Stimulated activated CD8-positive, alpha-beta memory T cell treated with anti-CD3 and anti-CD28 coated beads, Interleukin-7, amount 100 ng/mL, for 48 hours (primary cell): ENCODE measurements at regions not wholly inside any gene's neighbourhood (a gene's known extent, or its start where the extent isn't known, plus 50 kb on each side); places are given as distances from the start of the nearest gene placed in this dataset.
"Not testable (repeated sequence)": the region's sequence is repeated elsewhere in the genome, so short reads cannot be mapped to it uniquely, and the experiment has no call there.

Experiments used
- DNase-seq, 2 donors: peaks; one replicate each; pipeline ENCODE4 v3.0.0-alpha.2; 2020; ENCODE audit warnings: low read depth in 1 of 2; ENCODE audit errors: extremely low read depth in 1 of 2

GRCh38 chr6:90375681-90376439 is 79.2 kb upstream of the BACH2 start:
- no peak for DNase-seq

DNA sequence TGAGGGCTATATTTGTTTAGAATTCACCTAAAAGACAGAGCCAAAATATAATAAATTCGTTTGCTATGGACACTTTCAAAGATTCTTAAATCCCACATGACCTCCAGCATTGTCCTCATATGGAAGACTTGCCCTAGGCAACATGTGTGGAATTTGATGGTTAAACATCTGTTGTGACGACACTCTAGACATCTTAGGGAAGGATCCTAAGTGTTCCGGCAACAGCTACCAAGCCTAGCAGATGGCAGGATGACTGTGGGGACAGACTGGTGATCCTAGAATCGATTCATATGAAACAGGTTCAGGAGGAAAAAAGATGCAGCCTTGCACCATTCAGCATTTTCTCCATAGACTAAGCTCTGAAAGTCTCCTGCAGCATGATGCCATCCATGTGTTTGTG is 77.6 kb upstream of the BACH2 start:
- DNase-seq = no peak

- no peak for DNase-seq
These were observed 76.2 kb upstream of the BACH2 start for GRCh38 chr6:90372885-90373284.

DNA sequence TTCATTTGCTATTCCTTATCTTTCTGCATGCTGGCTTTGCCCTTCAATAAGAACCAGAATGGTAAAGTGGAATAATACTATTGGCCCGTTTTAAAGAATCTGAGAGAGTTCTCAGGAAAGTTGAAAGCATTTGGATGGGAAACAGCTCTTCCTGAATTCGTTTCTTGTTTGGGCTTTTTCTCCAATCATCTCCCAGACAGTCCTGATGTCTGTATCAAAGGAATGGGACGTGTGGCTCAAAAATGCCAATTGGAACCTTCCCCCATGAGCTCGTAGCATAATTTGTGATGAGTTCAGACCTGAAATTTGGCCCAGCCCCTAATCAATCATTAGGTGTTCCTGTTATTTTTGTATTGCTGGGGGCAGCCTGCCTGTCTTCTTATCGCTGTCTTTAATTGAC is 75.8 kb upstream of the BACH2 start:
- no peak for DNase-seq

GRCh38 chr6:90370493-90370959 is 73.9 kb upstream of the BACH2 start:
- DNase-seq = no peak

GRCh38 chr6:90369651-90370050 is 73.0 kb upstream of the BACH2 start:
- no peak for DNase-seq

- DNase-seq = no peak
These were observed 72.4 kb upstream of the BACH2 start for GRCh38 chr6:90369024-90369519.

- DNase-seq = no peak
These were observed 72.0 kb upstream of the BACH2 start for GRCh38 chr6:90368601-90369000.

- DNase-seq = no peak
These were observed 71.4 kb upstream of the BACH2 start for GRCh38 chr6:90368001-90368400.

DNA sequence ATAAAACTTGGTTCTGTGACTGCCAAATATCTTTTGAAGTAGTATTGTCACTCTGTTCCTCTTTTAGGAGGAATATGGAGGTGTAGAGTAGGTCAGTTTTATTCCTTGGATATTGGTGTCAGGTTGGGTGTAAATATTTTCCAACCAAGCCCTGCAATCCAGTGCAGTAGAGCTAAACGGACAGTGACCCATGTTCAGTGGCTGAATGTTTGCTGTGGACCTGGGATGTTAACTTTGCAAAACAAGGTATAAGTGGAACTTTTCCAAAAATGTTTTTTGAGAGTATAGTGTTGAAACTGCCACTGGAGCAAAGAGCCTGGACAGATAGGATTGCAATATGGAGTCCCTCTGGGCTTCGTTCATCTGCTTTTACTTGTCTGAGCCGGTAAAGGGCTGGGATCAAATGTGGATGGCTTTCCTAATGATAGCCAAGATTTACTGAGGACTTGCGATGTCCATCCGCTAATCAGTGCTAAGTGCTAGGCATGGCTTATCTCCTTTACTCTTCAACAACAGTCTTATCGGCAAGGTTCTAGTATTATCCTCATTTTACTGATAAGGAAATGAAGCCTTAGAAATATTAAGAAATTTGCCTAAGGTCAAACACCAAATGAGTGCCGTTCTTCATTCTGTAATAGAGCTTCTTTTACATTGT is 69.0 kb upstream of the BACH2 start:
- no peak for DNase-seq

- no peak for DNase-seq
These were observed 68.4 kb upstream of the BACH2 start for GRCh38 chr6:90365002-90365401.

- DNase-seq = no peak
These were observed 67.6 kb upstream of the BACH2 start for GRCh38 chr6:90364286-90364685.

GRCh38 chr6:90362318-90362717 is 65.7 kb upstream of the BACH2 start:
- DNase-seq = no peak

GRCh38 chr6:90361174-90361573 is 64.5 kb upstream of the BACH2 start:
- no peak for DNase-seq

GRCh38 chr6:90358036-90358770 is 61.6 kb upstream of the BACH2 start:
- not testable (repeated sequence) for DNase-seq

GRCh38 chr6:90356012-90356421 is 59.4 kb upstream of the BACH2 start:
- no peak for DNase-seq

GRCh38 chr6:90354961-90355360 is 58.3 kb upstream of the BACH2 start:
- DNase-seq = no peak

GRCh38 chr6:90351696-90352095 is 55.1 kb upstream of the BACH2 start:
- no peak for DNase-seq

DNA sequence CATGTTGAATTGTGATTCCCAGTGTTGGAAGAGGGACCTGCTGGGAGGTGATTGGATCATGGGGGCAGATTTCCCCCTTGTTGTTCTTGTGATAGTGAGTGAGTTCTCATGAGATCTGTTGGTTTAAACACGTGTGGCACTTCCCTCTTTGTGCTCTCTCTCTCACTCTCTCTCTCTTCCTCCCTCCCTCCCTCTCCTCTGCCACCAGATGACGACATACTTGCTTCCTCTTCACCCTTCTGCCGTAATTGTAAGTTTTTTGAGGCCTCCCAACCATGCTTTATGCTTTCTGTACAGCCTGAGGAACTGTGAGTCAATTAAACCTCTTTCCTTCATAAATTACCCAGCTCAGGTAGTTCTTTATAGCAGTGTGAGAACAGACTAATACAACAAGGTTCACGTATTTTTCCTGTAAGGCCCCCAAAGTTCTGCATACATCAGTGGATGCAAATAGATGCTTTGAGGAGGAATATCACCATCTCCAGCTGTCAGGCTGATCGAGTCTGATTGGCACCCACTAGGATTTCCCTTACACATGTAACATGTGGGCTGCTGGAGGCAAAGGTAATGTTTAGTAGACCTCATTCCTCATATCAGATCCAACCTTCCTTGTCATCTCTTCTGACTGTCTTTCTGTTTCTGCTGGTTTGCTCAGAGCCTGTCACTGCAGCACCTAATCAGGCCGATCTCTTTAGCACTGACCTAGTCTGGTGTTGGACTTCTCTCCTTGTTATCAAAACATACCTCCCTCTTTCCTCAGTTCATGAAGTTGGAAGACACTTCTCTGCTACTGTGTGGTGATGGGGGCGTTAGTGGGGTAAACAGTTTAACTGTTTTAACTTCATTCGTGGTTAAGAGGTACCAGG is 54.3 kb upstream of the BACH2 start:
- no peak for DNase-seq

DNA sequence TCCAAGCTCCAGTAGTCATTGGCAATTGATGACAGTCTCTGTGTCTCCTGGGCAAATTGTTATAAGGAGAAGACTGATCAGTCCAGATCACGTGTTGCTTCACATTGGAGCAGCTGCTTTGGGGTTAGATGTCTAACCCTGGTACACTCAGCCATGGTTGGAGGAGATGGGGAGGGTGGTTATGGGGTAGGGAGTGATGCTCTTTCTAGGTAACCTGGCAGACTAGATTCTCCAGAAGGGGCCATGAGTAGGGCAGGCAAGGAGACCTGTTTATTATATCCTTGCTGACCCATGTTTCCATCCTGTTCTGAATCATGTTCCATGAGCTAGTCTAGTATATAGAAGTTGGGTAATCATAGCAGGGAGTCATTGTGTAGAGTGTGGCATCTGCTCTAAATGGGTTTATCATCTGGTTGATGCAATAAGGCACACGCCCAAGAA is 50.8 kb upstream of the BACH2 start:
- DNase-seq = no peak

DNA sequence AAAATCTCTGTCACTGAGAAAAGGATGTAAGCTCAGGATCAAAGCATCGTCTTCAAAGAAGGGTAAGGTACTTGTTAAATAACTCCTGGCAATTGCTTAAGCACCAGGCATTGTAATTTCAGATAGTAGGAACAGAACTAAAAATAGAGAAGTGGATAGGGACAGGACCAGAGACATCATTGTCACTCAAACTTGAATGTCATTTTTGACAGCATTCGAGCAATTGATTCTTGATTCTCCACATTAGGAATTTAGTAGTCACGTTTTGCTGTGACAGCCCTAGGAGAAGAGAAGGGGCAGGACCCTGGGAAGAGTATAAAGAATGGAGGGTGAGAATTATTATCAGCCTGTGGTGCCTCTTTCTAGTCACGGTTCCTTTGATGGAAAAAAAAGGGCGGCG is 50.1 kb upstream of the BACH2 start:
- DNase-seq = no peak
